COLO668 (cell line): ENCODE measurements at regions not wholly inside any gene's neighbourhood (a gene's known extent, or its start where the extent isn't known, plus 50 kb on each side); places are given as distances from the start of the nearest gene placed in this dataset.

Experiments used
- DNase-seq: peaks from one replicate; lab custom pipeline; 2025; ENCODE audit not compliant: unreplicated experiment; lab: John Stamatoyannopoulos, UW

GRCh38 chr3:135719449-135719848 is 246.1 kb upstream of the PPP2R3A start:
- no peak for DNase-seq

GRCh38 chr3:135728007-135728721 is 237.4 kb upstream of the PPP2R3A start:
- DNase-seq, result no peak

DNA sequence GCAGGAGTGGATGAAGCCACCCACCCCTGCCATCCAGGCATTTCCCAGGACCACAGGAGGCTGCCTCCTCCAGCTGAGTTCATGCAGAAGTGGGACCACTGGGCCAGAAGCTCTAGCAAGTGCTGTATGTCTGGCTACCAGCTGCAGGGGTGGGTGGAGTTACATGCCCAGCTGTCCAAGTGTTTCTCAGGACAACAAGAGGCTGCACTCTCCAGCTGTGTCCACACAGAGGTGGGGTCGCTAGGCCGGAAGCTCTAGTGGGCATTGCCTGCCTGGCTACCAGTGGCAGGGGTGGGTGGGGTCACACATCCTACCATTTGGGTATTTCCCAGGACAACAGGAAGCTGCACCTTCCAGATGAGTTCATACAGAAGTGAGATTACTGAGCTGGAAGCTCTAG is 234.0 kb upstream of the PPP2R3A start:
- peak; percentile 48 for DNase-seq

GRCh38 chr3:135736740-135737139 is 228.8 kb upstream of the PPP2R3A start:
- DNase-seq, result peak; percentile 0

GRCh38 chr3:135739779-135740178 is 225.7 kb upstream of the PPP2R3A start:
- DNase-seq, result no peak

DNA sequence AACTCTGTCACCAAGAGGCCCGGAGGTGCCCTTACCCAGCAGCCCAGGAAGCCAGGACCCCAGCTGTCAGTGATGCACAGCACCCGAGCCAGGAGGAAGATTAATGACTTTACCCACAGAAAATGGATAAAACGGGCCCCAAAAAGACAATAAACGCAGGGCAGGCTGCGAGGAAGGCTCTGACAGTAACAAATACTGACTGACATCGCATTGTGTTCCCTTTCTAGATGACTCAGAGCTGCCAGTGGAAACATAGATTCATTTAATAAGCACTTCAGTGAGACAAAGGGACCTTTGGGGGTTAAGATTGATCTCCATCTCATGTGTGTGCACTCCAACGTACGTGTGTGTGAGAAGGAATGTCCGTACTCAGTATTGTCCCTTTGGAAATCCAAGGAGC is 225.3 kb upstream of the PPP2R3A start:
- no peak for DNase-seq

- no peak for DNase-seq
Observed at GRCh38 chr3:135740751-135741150, 224.8 kb upstream of the PPP2R3A start.

- DNase-seq, result no peak
Observed at GRCh38 chr3:135751991-135752390, 213.5 kb upstream of the PPP2R3A start.

GRCh38 chr3:135752851-135753250 is 212.7 kb upstream of the PPP2R3A start:
- no peak for DNase-seq

DNA sequence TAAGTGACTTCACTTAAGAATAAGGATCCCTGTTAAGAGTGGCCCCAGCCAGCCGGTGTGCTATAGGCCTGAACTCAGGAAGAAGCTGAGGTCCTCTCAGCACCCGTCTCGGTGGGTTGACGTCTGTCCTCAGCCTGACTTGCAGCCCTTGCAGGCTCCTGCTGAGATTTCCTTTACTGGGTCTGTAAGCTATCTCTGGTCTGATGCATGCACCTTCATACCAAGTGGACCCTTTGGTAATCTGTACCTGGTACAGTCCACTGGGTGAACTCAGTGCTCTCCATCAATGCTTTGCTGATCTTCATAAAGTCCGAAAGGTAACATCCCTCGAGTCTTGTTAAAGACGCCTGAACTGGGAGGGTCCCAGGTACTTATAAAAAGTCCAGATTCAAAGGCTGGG is 212.0 kb upstream of the PPP2R3A start:
- DNase-seq, result no peak

GRCh38 chr3:135755330-135756105 is 210.0 kb upstream of the PPP2R3A start:
- DNase-seq, result no peak

DNA sequence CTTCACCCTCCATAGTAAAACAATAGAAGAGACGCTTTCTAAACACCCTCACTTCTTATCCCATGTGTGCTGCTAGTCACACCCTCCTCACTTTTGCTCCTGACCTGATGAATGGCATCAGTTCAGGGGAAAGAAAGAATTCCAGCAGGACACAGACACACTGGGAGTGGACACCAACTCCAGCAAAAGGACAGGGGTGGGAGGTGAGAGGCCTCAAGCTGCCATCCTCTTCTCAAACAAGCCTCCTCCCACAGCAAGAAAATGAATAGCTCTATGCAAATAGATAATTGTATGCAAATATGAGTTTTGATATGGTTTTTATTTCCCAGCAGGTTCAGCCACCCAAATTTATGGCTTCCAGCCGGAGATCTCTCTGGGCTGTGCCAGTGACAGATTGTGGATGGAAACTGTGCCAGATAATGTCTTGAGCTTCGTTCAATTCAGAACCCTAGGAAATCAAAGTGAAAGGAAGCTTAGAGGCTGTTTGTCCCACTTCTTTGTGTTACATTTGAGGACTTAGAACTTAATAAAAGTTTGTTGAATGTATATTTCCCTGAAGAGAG is 209.3 kb upstream of the PPP2R3A start:
- no peak for DNase-seq

GRCh38 chr3:135757421-135757820 is 208.1 kb upstream of the PPP2R3A start:
- DNase-seq, result no peak

DNA sequence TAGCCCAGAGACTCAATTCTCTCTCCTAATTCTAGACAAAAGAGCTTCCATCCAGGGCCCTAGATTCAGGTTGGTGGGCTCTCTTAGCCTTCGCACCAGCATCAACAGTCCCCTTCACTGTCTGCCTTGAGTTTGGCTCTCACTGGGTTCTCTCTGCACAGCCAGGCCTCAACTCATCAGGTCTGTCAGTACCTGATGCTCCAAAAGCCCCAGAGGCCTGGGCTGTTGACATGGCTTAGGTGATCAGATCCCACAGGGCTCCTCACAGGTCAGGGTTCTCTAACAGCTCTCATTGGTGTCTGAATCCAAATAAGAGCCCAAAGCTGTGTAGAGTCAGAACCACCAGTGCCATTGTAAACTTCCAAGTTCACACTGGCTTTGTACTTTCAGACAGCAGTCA is 206.6 kb upstream of the PPP2R3A start:
- DNase-seq, result no peak

DNA sequence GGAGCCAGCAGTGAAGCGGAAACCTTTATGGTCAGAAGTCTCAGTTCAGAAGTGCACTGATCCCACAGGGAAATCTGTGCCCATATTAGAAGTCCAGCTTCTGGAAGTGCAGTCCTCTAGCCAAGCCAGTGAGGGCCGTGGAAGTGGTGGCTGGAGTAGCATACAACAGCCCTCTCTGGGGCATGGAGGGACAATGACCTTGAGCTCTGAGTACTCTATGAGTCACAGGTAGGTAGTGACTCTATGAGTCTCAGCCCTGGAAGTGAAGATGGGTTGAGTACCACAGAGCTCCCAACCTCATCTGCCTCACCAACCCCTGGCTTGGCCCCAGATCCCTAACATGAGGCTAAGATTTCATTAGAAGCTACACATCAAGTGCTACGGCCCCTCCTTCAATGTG is 205.9 kb upstream of the PPP2R3A start:
- DNase-seq, result no peak

GRCh38 chr3:135760581-135760980 is 204.9 kb upstream of the PPP2R3A start:
- no peak for DNase-seq

GRCh38 chr3:135762188-135762856 is 203.2 kb upstream of the PPP2R3A start:
- DNase-seq, result peak; percentile 3

DNA sequence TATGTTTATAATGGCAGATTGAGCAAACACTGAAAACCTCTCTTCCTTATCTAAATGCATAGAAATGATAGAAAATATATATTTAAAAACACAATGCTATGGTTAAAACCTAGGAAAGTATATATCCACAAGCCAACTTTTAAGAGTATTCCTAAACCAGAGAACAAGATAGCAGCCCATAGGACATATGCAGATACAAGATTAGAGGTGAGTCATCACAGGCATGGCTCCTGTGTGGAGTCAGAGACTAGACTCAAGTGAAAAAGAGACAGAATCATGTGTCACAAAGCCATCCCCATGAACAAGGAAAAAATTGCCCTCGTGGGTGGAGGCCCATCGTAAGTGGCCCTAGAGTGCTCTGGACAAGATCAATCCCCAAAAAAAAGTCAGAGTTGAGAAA is 199.4 kb upstream of the PPP2R3A start:
- DNase-seq, result no peak

DNA sequence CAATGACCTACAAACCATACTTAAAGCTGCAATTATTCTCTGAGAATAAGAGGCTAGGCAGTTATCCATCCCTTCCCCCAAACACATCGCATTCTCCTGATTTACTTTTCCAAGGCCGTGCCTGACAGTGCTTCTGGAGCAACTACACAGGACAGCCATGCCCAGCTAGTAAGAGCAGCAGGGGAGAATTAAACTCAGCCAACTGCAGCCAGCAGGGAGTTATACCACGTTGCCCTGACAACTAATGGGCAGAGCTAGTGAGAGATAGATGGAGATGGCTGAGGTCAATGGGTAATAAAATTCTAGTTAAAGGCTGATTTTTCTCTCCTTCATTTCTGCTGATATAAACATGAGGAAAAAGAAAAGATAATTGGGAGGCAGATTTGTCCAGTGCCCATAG is 193.8 kb upstream of the PPP2R3A start:
- DNase-seq, result no peak

DNA sequence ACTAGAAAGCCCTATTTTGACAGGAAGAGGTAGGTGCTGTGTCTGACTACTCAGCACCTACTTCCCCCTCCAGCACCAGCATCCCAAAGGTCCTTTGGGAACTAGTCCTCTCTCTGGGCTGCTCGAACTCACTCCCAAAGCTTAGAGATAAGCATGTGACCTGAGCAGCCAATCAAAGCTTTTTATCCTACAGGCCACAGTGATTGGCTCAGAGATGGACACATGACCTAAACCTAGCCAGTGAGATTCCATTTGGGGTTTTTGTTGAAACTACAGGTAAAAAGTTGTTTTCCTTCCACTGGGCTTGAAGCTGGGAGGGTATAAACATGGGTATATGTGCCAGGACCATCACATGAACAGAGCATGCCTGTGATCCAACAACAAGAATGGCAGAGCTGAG is 186.5 kb upstream of the PPP2R3A start:
- no peak for DNase-seq

DNA sequence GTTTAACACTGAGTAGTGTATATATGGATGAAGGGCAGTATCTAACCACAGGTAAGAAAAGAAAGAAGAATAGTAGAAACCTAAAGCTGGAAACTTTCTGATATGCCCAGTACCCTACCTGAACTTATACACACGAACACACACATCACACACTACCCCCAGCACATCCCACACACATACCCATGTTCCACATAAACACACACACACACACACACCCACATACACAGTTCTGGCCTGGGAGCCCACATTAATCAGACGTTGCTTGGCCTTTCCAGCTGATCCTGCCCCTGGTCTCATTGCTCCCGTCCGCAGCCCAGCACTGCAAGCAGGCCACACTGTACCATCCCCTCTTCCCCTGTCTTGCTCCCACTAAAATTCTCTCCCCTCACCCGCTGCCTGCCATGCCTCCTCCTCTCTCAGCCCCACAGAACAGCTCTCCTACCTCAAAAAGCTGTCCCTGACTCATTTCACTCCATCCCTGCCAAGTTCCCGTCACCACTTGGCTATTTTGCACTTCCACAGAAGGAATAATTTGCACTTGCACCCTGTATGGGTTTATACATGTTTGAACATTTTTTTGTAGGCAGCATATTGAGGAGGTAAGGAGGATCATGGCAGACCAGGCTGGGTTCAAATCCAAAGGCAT is 185.8 kb upstream of the PPP2R3A start:
- no peak for DNase-seq
